K562 (cell line): ENCODE measurements at regions not wholly inside any gene's neighbourhood (a gene's known extent, or its start where the extent isn't known, plus 50 kb on each side); places are given as distances from the start of the nearest gene placed in this dataset.
"Not testable (repeated sequence)": the region's sequence is repeated elsewhere in the genome, so short reads cannot be mapped to it uniquely, and the experiment has no call there.

Experiments
- ATAC-seq: fragments of 200-7000 bp; cut with Tn5 transposase; 3 replicates; pipeline ENCODE4 v1.9.1; 2020; ENCODE audit warnings: moderate library complexity
- BruUV-seq: library from RNA; stranded (reverse); fragments of 400-500 nt; replicated peaks from 2 replicates; lab custom pipeline; 2021; lab: Mats Ljungman, UMichigan
- CTCF ChIA-PET: fragments of 300-600 bp; formaldehyde crosslinking; extraction: SDS; loops from one replicate; lab custom pipeline; 2021; ENCODE audit warnings: low intra/inter-chr PET ratio; lab: Yijun Ruan, JAX
- POLR2A ChIA-PET: fragments of 300-600, 350-650 bp; sonication (Branson Sonifier 250); formaldehyde crosslinking; extraction: SDS; loops from one replicate; lab custom pipeline; 2021; ENCODE audit warnings: antibody characterized with exemption, inconsistent platforms; lab: Yijun Ruan, JAX
- DNase-seq, 4 experiments: peaks; one replicate each; pipeline versions ENCODE4 v3.0.0 to v3.0.0-alpha.2; 2011 to 2018; ENCODE audit warnings: low spot score in 3 of 4, mixed read lengths in 3 of 4; ENCODE audit errors: extremely low read depth in 1 of 4
- FAIRE-seq: peaks from 2 replicates; lab custom pipeline; 2011; peaks lifted over from hg19 to GRCh38; lab: Jason Lieb, UNC
- H2AFZ ChIP-seq: 2 replicates; pipeline ENCODE4 v1.6.0; 2011; ENCODE audit warnings: low read depth, low read length, control low read depth, inconsistent platforms
- H3K27ac ChIP-seq: fragments of 200-600 bp; 3 replicates; pipeline ENCODE4 v1.8.0; 2011; ENCODE audit warnings: low read depth, mild to moderate bottlenecking, control low read depth, inconsistent platforms, low read length, moderate library complexity, mixed read lengths; ENCODE audit errors: extremely low read depth
- H3K27me3 ChIP-seq, 2 experiments: fragments of 300-600 bp in 1 of 2; 2 replicates in 1 of 2; 3 replicates in 1 of 2; pipeline versions ENCODE4 v1.6.0 to v1.8.0; 2011; ENCODE audit warnings: inconsistent platforms in 2 of 2, low read length in 2 of 2, mild to moderate bottlenecking in 1 of 2, mixed read lengths in 1 of 2, moderate library complexity in 1 of 2; ENCODE audit not compliant: control insufficient read depth in 2 of 2, insufficient read depth in 2 of 2
- H3K36me3 ChIP-seq: fragments of 300-600 bp; 3 replicates; pipeline ENCODE4 v1.8.0; 2011; ENCODE audit warnings: mild to moderate bottlenecking, low read length, inconsistent platforms; ENCODE audit not compliant: control insufficient read depth, insufficient read depth
- H3K4me1 ChIP-seq, 2 experiments: fragments of 200-600 bp in 1 of 2; replicated peaks in 1 of 2; 2 replicates in 1 of 2; 3 replicates in 1 of 2; pipeline versions ENCODE4 v1.5.1 to v1.8.0; 2011; ENCODE audit warnings: inconsistent platforms in 2 of 2, low read length in 2 of 2, mild to moderate bottlenecking in 1 of 2, mixed read lengths in 1 of 2, moderate library complexity in 1 of 2; ENCODE audit not compliant: control insufficient read depth in 2 of 2, insufficient read depth in 2 of 2
- H3K4me2 ChIP-seq: 2 replicates; pipeline ENCODE4 v1.6.1; 2011; ENCODE audit warnings: low read length, control low read depth, inconsistent platforms, mixed read lengths; ENCODE audit not compliant: insufficient read depth
- H3K4me3 ChIP-seq: fragments of 200-600 bp; sonication (generic), shearing (Covaris generic); 2 replicates; pipeline ENCODE4 v1.5.1; 2016; ENCODE audit warnings: control low read depth, inconsistent platforms
- H3K79me2 ChIP-seq: fragments of 200-600 bp; 3 replicates; pipeline ENCODE4 v1.8.0; 2011; ENCODE audit warnings: low read length, inconsistent platforms; ENCODE audit not compliant: control insufficient read depth, insufficient read depth
- H3K9ac ChIP-seq, 2 experiments: 2 replicates each; pipeline versions ENCODE4 v1.6.0 to v1.6.1; 2011; ENCODE audit warnings: low read depth in 2 of 2, low read length in 2 of 2, control low read depth in 1 of 2, inconsistent platforms in 1 of 2, mild to moderate bottlenecking in 1 of 2, mixed read lengths in 1 of 2; ENCODE audit not compliant: insufficient read depth in 1 of 2
- H3K9me1 ChIP-seq: one replicate; pipeline ENCODE4 v1.6.0; 2011; ENCODE audit warnings: inconsistent platforms, mild to moderate bottlenecking, low read length, moderate library complexity; ENCODE audit not compliant: control insufficient read depth, insufficient read depth
- H3K9me3 ChIP-seq: replicated peaks from 2 replicates; pipeline ENCODE4 v1.5.1; 2011; ENCODE audit warnings: low read depth, low read length, inconsistent platforms; ENCODE audit not compliant: control insufficient read depth, insufficient read depth
- H4K20me1 ChIP-seq: replicated peaks from 2 replicates; pipeline ENCODE4 v1.6.1; 2011; ENCODE audit warnings: low read length, inconsistent platforms, mixed read lengths; ENCODE audit not compliant: control insufficient read depth, insufficient read depth
- CTCF ChIP-seq, 3 experiments: IDR thresholded peaks in 2 of 3; conservative IDR thresholded peaks in 1 of 3; 2 replicates each; pipeline ENCODE4 v1.5.1; 2011 to 2012; ENCODE audit warnings: low read length in 3 of 3, mild to moderate bottlenecking in 3 of 3, control low read depth in 2 of 3, improper control_type of control experiment in 1 of 3, inconsistent platforms in 1 of 3, low read depth in 1 of 3, mixed read lengths in 1 of 3, moderate library complexity in 1 of 3; ENCODE audit not compliant: insufficient read depth in 2 of 3
- WGBS: fragments of 100-300 bp; shearing (Covaris generic); methylation state at CpG from one replicate; pipeline ENCODE4 v1.1.6; 2016; ENCODE audit warnings: low coverage, mixed read lengths; ENCODE audit not compliant: insufficient coverage; ENCODE audit errors: missing lambda C conversion rate; 5-methylcytosine and 5-hydroxymethylcytosine counted together
- in situ Hi-C: fragments of 300-500 bp; cut with MboI; formaldehyde crosslinking; loops from 4 replicates; pipeline ENCODE4 v1.15.0; 2018; ENCODE audit warnings: inconsistent platforms, mixed read lengths
- intact Hi-C: fragments of 100-400 bp; cut with micrococcal nuclease; formaldehyde crosslinking; loops from 2 replicates; pipeline ENCODE4 v1.14.2; 2022

DNA sequence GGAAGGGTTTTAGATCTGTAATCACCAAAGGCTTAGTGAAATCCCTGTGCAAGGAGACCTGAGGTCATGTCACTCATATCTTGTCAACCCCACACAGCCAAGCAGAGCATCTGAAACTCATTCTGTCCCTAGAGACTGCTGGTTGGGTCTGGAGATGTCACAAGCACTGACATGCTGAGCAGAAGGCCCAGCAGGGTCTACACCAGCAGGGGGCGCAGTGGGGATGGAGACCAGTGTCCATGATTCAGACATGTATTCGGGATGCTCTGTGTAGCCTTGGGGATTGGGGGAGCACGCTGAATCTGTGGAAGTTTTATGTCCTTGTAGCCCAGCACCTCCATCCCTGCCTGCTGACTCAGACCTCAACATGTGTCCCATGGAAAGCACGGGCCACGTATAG lies 1247.3 kb downstream of the RPIA start:
- TF ChIP-seq CTCF (IDR thresholded peaks at IDR 0.05 in 2 of 3, conservative IDR thresholded peaks at IDR 0.05 in 1 of 3; ENCODE audit: insufficient read depth in 2 of 3, low read depth in 1 of 3, low read length in 3 of 3), result peak; percentile 22 to 46 (median 26); a peak in 5 of 6 replicates
- TF ChIP-seq, all 486 proteins: peak for 1; not testable (repeated sequence) for 485
- POLR2A ChIA-PET, H2AFZ ChIP-seq, H3K79me2 ChIP-seq, H3K27ac ChIP-seq, H3K36me3 ChIP-seq, H3K4me3 ChIP-seq, BruUV-seq, H3K4me2 ChIP-seq, CTCF ChIA-PET, H3K4me1 ChIP-seq, H3K9ac ChIP-seq, intact Hi-C loops, DNase-seq, H4K20me1 ChIP-seq, H3K9me1 ChIP-seq, H3K27me3 ChIP-seq, H3K9me3 ChIP-seq: not testable (repeated sequence)
- 0% methylated on average over 4 of the region's 5 CpGs for WGBS
- FAIRE-seq, result peak; percentile 96
- in situ Hi-C loops, result loop anchor here (10.0 kb wide), 1 partner anchor 694 kb away; no protein-coding TSS in a partner anchor
- peak; percentile 95 for ATAC-seq

DNA sequence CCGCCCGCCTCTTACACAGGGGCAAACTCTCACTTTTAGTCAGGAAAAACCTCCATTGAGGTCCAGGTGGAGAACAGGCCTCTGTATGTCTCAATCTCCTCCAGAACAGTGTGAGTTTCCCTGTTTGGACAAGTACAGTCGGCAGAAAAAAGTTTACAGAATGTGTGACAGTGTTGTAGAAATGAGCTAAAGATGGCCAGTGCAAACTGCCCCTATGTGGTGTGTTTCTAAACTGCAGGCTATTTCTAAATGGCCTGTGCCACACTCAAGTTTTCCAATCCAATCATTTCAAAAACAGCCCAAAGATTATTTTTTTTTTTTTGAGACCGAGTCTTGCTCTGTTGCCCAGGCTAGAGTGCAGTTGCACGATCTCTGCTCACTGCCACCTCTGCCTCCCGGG lies 1252.8 kb downstream of the RPIA start:
- H3K27me3 ChIP-seq, H3K4me2 ChIP-seq, H4K20me1 ChIP-seq, CTCF ChIA-PET, POLR2A ChIA-PET, H3K9ac ChIP-seq, H3K79me2 ChIP-seq, intact Hi-C loops, H3K9me1 ChIP-seq, H3K27ac ChIP-seq, DNase-seq, BruUV-seq, H3K36me3 ChIP-seq, H3K9me3 ChIP-seq, in situ Hi-C loops, H3K4me3 ChIP-seq, H3K4me1 ChIP-seq, H2AFZ ChIP-seq: not testable (repeated sequence)
- no CpG with 5 or more reads among the region's 6 CpGs for WGBS
- FAIRE-seq (peak; percentile 49), ATAC-seq (peak; percentile 61)

DNA sequence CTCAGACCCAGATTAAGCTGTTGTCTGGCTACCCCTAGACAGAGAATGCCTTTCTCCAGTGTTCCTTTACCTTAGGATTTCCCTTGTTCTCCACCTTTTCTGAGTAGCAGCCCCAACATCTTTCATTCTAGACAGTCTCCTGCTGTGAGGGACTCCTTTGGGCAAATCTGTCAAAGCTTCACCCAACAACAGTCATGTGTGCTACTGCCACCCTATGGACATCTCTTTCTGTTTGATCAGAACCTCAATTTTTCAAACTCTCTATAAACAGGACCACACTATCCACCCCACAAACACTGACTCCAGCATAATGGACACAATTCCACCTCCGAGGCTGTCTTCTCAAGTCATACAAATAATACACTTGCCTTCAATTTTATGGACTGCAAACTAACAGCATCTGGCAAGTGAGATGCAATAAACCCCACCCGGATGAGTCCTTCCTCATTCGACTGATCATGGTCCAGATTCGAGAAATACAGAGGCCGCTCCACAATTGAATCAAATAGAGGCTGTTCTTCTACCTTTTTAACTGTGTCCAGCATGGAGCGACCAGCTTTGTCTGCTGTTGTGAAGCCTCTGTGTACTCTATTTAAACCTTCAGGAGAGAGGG lies 1253.6 kb downstream of the RPIA start:
- in situ Hi-C loops, POLR2A ChIA-PET, H3K9me1 ChIP-seq, DNase-seq, H3K9ac ChIP-seq, H3K4me2 ChIP-seq, H4K20me1 ChIP-seq, H2AFZ ChIP-seq, ATAC-seq, FAIRE-seq, H3K79me2 ChIP-seq, H3K27ac ChIP-seq, BruUV-seq, intact Hi-C loops, H3K27me3 ChIP-seq, H3K9me3 ChIP-seq, H3K4me3 ChIP-seq, H3K4me1 ChIP-seq, CTCF ChIA-PET, H3K36me3 ChIP-seq: not testable (repeated sequence)
- no CpG with 5 or more reads among the region's 6 CpGs for WGBS
